ENCODE measurements at regions not wholly inside any gene's neighbourhood (a gene's known extent, or its start where the extent isn't known, plus 50 kb on each side); places are given as distances from the start of the nearest gene placed in this dataset.

GRCh38 chr4:57854748-57855147 is 744.6 kb upstream of the IGFBP7 start:
- no peaks in the 10 kb centered on the region for H3K27me3 ChIP-seq (ENCODE audit: control insufficient read depth, insufficient read depth, low read length)
- no peak overlapping the region for H3K9ac ChIP-seq (ENCODE audit: low read depth, low read length)
- no peak overlapping the region for H3K4me3 ChIP-seq (ENCODE audit: low read depth, low read length)
- H3K9me3 ChIP-seq (ENCODE audit: control insufficient read depth, insufficient read depth, low read length): no peaks in the 10 kb centered on the region
- H3K36me3 ChIP-seq (ENCODE audit: control insufficient read depth, insufficient read depth, low read length): no peaks in the 10 kb centered on the region
- H3K4me1 ChIP-seq (ENCODE audit: control insufficient read depth, insufficient read depth, low read length): no peaks in the 10 kb centered on the region

DNA sequence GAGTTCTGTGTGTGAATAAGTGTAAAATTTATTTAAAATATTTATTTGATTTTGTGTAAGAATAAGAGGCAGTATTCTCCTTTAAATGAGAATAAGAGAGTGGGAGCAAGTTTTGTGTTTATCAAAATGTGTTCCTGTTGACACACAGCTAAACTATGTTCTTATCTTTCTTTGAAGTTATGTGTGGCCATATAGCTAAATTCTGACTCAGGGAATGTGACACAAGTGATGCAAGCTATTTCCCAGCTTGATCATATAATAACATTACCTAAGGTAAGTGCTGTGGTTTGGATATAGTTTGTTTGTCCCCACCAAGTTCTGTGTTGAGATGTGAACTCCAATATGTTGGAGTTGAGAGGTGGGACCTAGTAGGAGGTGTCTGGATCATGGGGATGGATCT is 740.0 kb upstream of the IGFBP7 start:
- H3K27me3 ChIP-seq (ENCODE audit: control insufficient read depth, insufficient read depth, low read length): no peaks in the 10 kb centered on the region
- no peak overlapping the region for H3K9ac ChIP-seq (ENCODE audit: low read depth, low read length)
- H3K9me3 ChIP-seq (ENCODE audit: control insufficient read depth, insufficient read depth, low read length): no peaks in the 10 kb centered on the region
- no peak overlapping the region for H3K4me3 ChIP-seq (ENCODE audit: low read depth, low read length)
- H3K4me1 ChIP-seq (ENCODE audit: control insufficient read depth, insufficient read depth, low read length): no peaks in the 10 kb centered on the region
- no peaks in the 10 kb centered on the region for H3K36me3 ChIP-seq (ENCODE audit: control insufficient read depth, insufficient read depth, low read length)

GRCh38 chr4:57832083-57832482 is 721.9 kb upstream of the IGFBP7 start:
- Histone ChIP-seq H3K4me3 (ENCODE audit: low read depth, low read length) (no peak overlapping the region), H3K9me3 (ENCODE audit: control insufficient read depth, insufficient read depth, low read length) (no peaks in the 10 kb centered on the region), H3K9ac (ENCODE audit: low read depth, low read length) (no peak overlapping the region), H3K36me3 (ENCODE audit: control insufficient read depth, insufficient read depth, low read length) (no peaks in the 10 kb centered on the region), H3K27me3 (ENCODE audit: control insufficient read depth, insufficient read depth, low read length) (no peaks in the 10 kb centered on the region), H3K4me1 (ENCODE audit: control insufficient read depth, insufficient read depth, low read length) (no peaks in the 10 kb centered on the region)

GRCh38 chr4:57789666-57790065 is 679.5 kb upstream of the IGFBP7 start:
- no peak overlapping the region for H3K4me3 ChIP-seq (ENCODE audit: low read depth, low read length)
- no peaks in the 10 kb centered on the region for H3K27me3 ChIP-seq (ENCODE audit: control insufficient read depth, insufficient read depth, low read length)
- no peaks in the 10 kb centered on the region for H3K9me3 ChIP-seq (ENCODE audit: control insufficient read depth, insufficient read depth, low read length)
- H3K4me1 ChIP-seq (ENCODE audit: control insufficient read depth, insufficient read depth, low read length): no peaks in the 10 kb centered on the region
- H3K36me3 ChIP-seq (ENCODE audit: control insufficient read depth, insufficient read depth, low read length): no peaks in the 10 kb centered on the region
- H3K9ac ChIP-seq (ENCODE audit: low read depth, low read length): no peak overlapping the region

- Histone ChIP-seq H3K27me3 (ENCODE audit: control insufficient read depth, insufficient read depth, low read length) (no peaks in the 10 kb centered on the region), H3K36me3 (ENCODE audit: control insufficient read depth, insufficient read depth, low read length) (no peaks in the 10 kb centered on the region), H3K4me3 (ENCODE audit: low read depth, low read length) (no peak overlapping the region), H3K9me3 (ENCODE audit: control insufficient read depth, insufficient read depth, low read length) (no peaks in the 10 kb centered on the region), H3K4me1 (ENCODE audit: control insufficient read depth, insufficient read depth, low read length) (no peaks in the 10 kb centered on the region), H3K9ac (ENCODE audit: low read depth, low read length) (no peak overlapping the region)
These were observed 667.7 kb upstream of the IGFBP7 start for GRCh38 chr4:57777876-57778275.

DNA sequence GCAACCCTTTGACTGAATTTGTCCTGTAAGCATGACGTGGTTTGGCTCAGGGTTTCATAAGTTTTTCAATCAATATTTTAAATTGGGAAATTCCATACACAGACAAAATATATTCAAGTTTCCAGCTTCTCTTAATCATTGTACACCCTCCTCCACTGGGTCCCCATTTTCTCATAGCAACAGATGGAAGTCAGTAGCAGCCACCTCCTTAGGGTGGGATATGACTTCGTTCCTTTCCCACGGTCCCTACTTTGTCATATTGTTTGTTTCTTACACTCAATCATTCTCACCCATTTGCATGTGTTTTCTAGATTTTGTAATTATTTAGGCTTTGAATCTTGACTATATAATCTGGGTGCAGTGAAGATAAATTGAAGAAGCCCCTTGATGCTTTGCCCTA is 664.5 kb upstream of the IGFBP7 start:
- H3K9me3 ChIP-seq (ENCODE audit: control insufficient read depth, insufficient read depth, low read length): no peaks in the 10 kb centered on the region
- no peaks in the 10 kb centered on the region for H3K4me1 ChIP-seq (ENCODE audit: control insufficient read depth, insufficient read depth, low read length)
- H3K27me3 ChIP-seq (ENCODE audit: control insufficient read depth, insufficient read depth, low read length): no peaks in the 10 kb centered on the region
- no peak overlapping the region for H3K4me3 ChIP-seq (ENCODE audit: low read depth, low read length)
- H3K9ac ChIP-seq (ENCODE audit: low read depth, low read length): no peak overlapping the region
- H3K36me3 ChIP-seq (ENCODE audit: control insufficient read depth, insufficient read depth, low read length): no peaks in the 10 kb centered on the region

- no peaks in the 10 kb centered on the region for H3K36me3 ChIP-seq (ENCODE audit: control insufficient read depth, insufficient read depth, low read length)
- no peaks in the 10 kb centered on the region for H3K9me3 ChIP-seq (ENCODE audit: control insufficient read depth, insufficient read depth, low read length)
- no peaks in the 10 kb centered on the region for H3K4me1 ChIP-seq (ENCODE audit: control insufficient read depth, insufficient read depth, low read length)
- no peak overlapping the region for H3K9ac ChIP-seq (ENCODE audit: low read depth, low read length)
- H3K4me3 ChIP-seq (ENCODE audit: low read depth, low read length): no peak overlapping the region
- no peaks in the 10 kb centered on the region for H3K27me3 ChIP-seq (ENCODE audit: control insufficient read depth, insufficient read depth, low read length)
These were observed 664.0 kb upstream of the IGFBP7 start for GRCh38 chr4:57774171-57774570.

DNA sequence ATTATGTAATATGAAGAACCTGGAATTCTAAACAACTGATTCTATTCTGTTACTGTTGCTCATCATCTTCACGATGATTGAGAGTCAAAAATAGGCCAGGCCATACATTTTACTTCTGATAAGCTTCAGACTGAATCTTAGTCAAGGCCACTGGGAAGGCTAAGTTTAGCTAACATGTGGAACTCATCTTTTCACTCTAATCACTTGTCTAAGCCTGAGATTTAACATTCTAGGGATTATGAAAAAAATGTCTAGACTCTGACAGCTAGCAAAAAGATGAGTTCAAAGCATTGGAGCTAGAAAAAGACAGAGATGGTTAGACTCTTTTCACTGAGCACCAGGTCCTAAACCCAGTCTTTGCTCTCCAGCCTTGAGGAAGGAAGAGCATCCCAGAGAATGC is 656.2 kb upstream of the IGFBP7 start:
- Histone ChIP-seq H3K27me3 (ENCODE audit: control insufficient read depth, insufficient read depth, low read length) (no peaks in the 10 kb centered on the region), H3K4me1 (ENCODE audit: control insufficient read depth, insufficient read depth, low read length) (no peaks in the 10 kb centered on the region), H3K9me3 (ENCODE audit: control insufficient read depth, insufficient read depth, low read length) (no peaks in the 10 kb centered on the region), H3K9ac (ENCODE audit: low read depth, low read length) (no peak overlapping the region), H3K36me3 (ENCODE audit: control insufficient read depth, insufficient read depth, low read length) (no peaks in the 10 kb centered on the region), H3K4me3 (ENCODE audit: low read depth, low read length) (no peak overlapping the region)

GRCh38 chr4:57764856-57765255 is 654.7 kb upstream of the IGFBP7 start:
- no peaks in the 10 kb centered on the region for H3K27me3 ChIP-seq (ENCODE audit: control insufficient read depth, insufficient read depth, low read length)
- no peaks in the 10 kb centered on the region for H3K4me1 ChIP-seq (ENCODE audit: control insufficient read depth, insufficient read depth, low read length)
- no peaks in the 10 kb centered on the region for H3K9me3 ChIP-seq (ENCODE audit: control insufficient read depth, insufficient read depth, low read length)
- H3K9ac ChIP-seq (ENCODE audit: low read depth, low read length): no peak overlapping the region
- H3K4me3 ChIP-seq (ENCODE audit: low read depth, low read length): no peak overlapping the region
- H3K36me3 ChIP-seq (ENCODE audit: control insufficient read depth, insufficient read depth, low read length): no peaks in the 10 kb centered on the region

- Histone ChIP-seq H3K27me3 (ENCODE audit: control insufficient read depth, insufficient read depth, low read length) (no peaks in the 10 kb centered on the region), H3K4me1 (ENCODE audit: control insufficient read depth, insufficient read depth, low read length) (no peaks in the 10 kb centered on the region), H3K36me3 (ENCODE audit: control insufficient read depth, insufficient read depth, low read length) (no peaks in the 10 kb centered on the region), H3K9ac (ENCODE audit: low read depth, low read length) (no peak overlapping the region), H3K9me3 (ENCODE audit: control insufficient read depth, insufficient read depth, low read length) (no peaks in the 10 kb centered on the region), H3K4me3 (ENCODE audit: low read depth, low read length) (no peak overlapping the region)
These were observed 652.9 kb upstream of the IGFBP7 start for GRCh38 chr4:57763070-57763469.

- no peaks in the 10 kb centered on the region for H3K9me3 ChIP-seq (ENCODE audit: control insufficient read depth, insufficient read depth, low read length)
- H3K4me3 ChIP-seq (ENCODE audit: low read depth, low read length): no peak overlapping the region
- H3K9ac ChIP-seq (ENCODE audit: low read depth, low read length): no peak overlapping the region
- H3K4me1 ChIP-seq (ENCODE audit: control insufficient read depth, insufficient read depth, low read length): no peaks in the 10 kb centered on the region
- no peaks in the 10 kb centered on the region for H3K27me3 ChIP-seq (ENCODE audit: control insufficient read depth, insufficient read depth, low read length)
- H3K36me3 ChIP-seq (ENCODE audit: control insufficient read depth, insufficient read depth, low read length): no peaks in the 10 kb centered on the region
These were observed 630.5 kb upstream of the IGFBP7 start for GRCh38 chr4:57740625-57741190.

GRCh38 chr4:57736781-57737180 is 626.6 kb upstream of the IGFBP7 start:
- Histone ChIP-seq H3K4me3 (ENCODE audit: low read depth, low read length) (no peak overlapping the region), H3K9me3 (ENCODE audit: control insufficient read depth, insufficient read depth, low read length) (no peaks in the 10 kb centered on the region), H3K9ac (ENCODE audit: low read depth, low read length) (no peak overlapping the region), H3K36me3 (ENCODE audit: control insufficient read depth, insufficient read depth, low read length) (no peaks in the 10 kb centered on the region), H3K27me3 (ENCODE audit: control insufficient read depth, insufficient read depth, low read length) (no peaks in the 10 kb centered on the region), H3K4me1 (ENCODE audit: control insufficient read depth, insufficient read depth, low read length) (peaks cover 6% of the 10 kb centered on the region)

Data from iPS-15b (cell line).